WTC11 (cell line): ENCODE measurements at regions not wholly inside any gene's neighbourhood (a gene's known extent, or its start where the extent isn't known, plus 50 kb on each side); places are given as distances from the start of the nearest gene placed in this dataset.

ENCODE experiments used
- ATAC-seq: fragments of 200-7000 bp; cut with Tn5 transposase; 2 replicates; pipeline ENCODE4 v1.10.0; 2021; ENCODE audit warnings: mild to moderate bottlenecking, moderate library complexity
- CTCF ChIA-PET: fragments of 300-600 bp; sonication (Branson Sonifier 250); formaldehyde crosslinking; loops from one replicate; lab custom pipeline; 2021; ENCODE audit warnings: antibody characterized with exemption; lab: Charles Lee
- POLR2A ChIA-PET: fragments of 350-600 bp; sonication (Branson Sonifier 250); formaldehyde crosslinking; loops from one replicate; lab custom pipeline; 2021; ENCODE audit warnings: antibody characterized with exemption; lab: Charles Lee
- DNase-seq: peaks from one replicate; pipeline ENCODE4 v3.0.0; 2021; ENCODE audit warnings: low spot score
- H3K27ac Mint-ChIP-seq: 2 replicates; pipeline ENCODE4 v1.8.0; 2021; ENCODE audit warnings: mixed read lengths
- H3K27me3 Mint-ChIP-seq: 2 replicates; pipeline ENCODE4 v1.8.0; 2021; ENCODE audit warnings: low read depth, mild to moderate bottlenecking, moderate library complexity, mixed read lengths
- H3K36me3 Mint-ChIP-seq: 2 replicates; pipeline ENCODE4 v1.8.0; 2021; ENCODE audit warnings: mixed read lengths
- H3K4me1 Mint-ChIP-seq: 2 replicates; pipeline ENCODE4 v1.8.0; 2022; ENCODE audit warnings: mixed read lengths
- H3K4me3 Mint-ChIP-seq: 2 replicates; pipeline ENCODE4 v1.8.0; 2021; ENCODE audit warnings: mild to moderate bottlenecking, moderate library complexity, mixed read lengths
- H3K9me3 Mint-ChIP-seq: 2 replicates; pipeline ENCODE4 v1.8.0; 2021; ENCODE audit warnings: mixed read lengths
- CREB1 ChIP-seq: sonication (generic); formaldehyde crosslinking; IDR thresholded peaks from 2 replicates; pipeline ENCODE4 v1.8.0; 2023; ENCODE audit warnings: mild to moderate bottlenecking, missing genetic modification reagents
- CREM ChIP-seq: sonication (generic); formaldehyde crosslinking; IDR thresholded peaks from 2 replicates; pipeline ENCODE4 v1.8.1; 2022; ENCODE audit warnings: mild to moderate bottlenecking, missing genetic modification reagents, moderate library complexity
- EMX1 ChIP-seq: fragments of 250-450 bp; sonication (Bioruptor Pico); IDR thresholded peaks from 2 replicates; pipeline ENCODE4 v1.8.0; 2021; ENCODE audit warnings: mild to moderate bottlenecking
- FOXJ3 ChIP-seq: sonication (generic); formaldehyde crosslinking; IDR thresholded peaks from 2 replicates; pipeline ENCODE4 v1.9.0; 2021; ENCODE audit warnings: missing genetic modification reagents, mild to moderate bottlenecking, borderline replicate concordance
- FOXK1 ChIP-seq: sonication (generic); formaldehyde crosslinking; IDR thresholded peaks from 2 replicates; pipeline ENCODE4 v1.8.0; 2022; ENCODE audit warnings: mild to moderate bottlenecking, moderate library complexity, missing genetic modification reagents
- KAT7 ChIP-seq: sonication (generic); formaldehyde crosslinking; IDR thresholded peaks from 2 replicates; pipeline ENCODE4 v1.8.1; 2023; ENCODE audit warnings: missing genetic modification reagents, mild to moderate bottlenecking, borderline replicate concordance
- MXD4 ChIP-seq: fragments of 250-450 bp; sonication (Bioruptor Pico); IDR thresholded peaks from 2 replicates; pipeline ENCODE4 v1.8.0; 2021; ENCODE audit warnings: mild to moderate bottlenecking, moderate library complexity, borderline replicate concordance
- MYBL2 ChIP-seq: sonication (generic); formaldehyde crosslinking; IDR thresholded peaks from 2 replicates; pipeline ENCODE4 v1.8.1; 2023; ENCODE audit warnings: mild to moderate bottlenecking, moderate library complexity, missing genetic modification reagents
- NFATC4 ChIP-seq: fragments of 250-450 bp; sonication (Bioruptor Pico); IDR thresholded peaks from 2 replicates; pipeline ENCODE4 v1.9.0; 2021; ENCODE audit warnings: mild to moderate bottlenecking
- NR2C2 ChIP-seq: sonication (generic); formaldehyde crosslinking; IDR thresholded peaks from 2 replicates; pipeline ENCODE4 v1.8.0; 2022; ENCODE audit warnings: mild to moderate bottlenecking, missing genetic modification reagents
- TEAD4 ChIP-seq: sonication (generic); formaldehyde crosslinking; IDR thresholded peaks from 2 replicates; pipeline ENCODE4 v1.8.0; 2022; ENCODE audit warnings: mild to moderate bottlenecking, missing genetic modification reagents
- ZNF138 ChIP-seq: sonication (generic); formaldehyde crosslinking; conservative IDR thresholded peaks from 2 replicates; pipeline ENCODE4 v1.8.1; 2022; ENCODE audit warnings: mild to moderate bottlenecking, moderate library complexity, missing genetic modification reagents
- ZNF263 ChIP-seq: sonication (generic); formaldehyde crosslinking; IDR thresholded peaks from 2 replicates; pipeline ENCODE4 v1.8.1; 2022; ENCODE audit warnings: low read depth, mild to moderate bottlenecking, moderate library complexity, missing genetic modification reagents
- ZNF396 ChIP-seq: fragments of 250-450 bp; sonication (Bioruptor Pico); IDR thresholded peaks from 2 replicates; pipeline ENCODE4 v1.8.0; 2021; ENCODE audit warnings: mild to moderate bottlenecking, moderate library complexity, borderline replicate concordance
- ZNF416 ChIP-seq: fragments of 250-450 bp; sonication (Bioruptor Pico); IDR thresholded peaks from 2 replicates; pipeline ENCODE4 v1.9.0; 2021; ENCODE audit warnings: mild to moderate bottlenecking, inconsistent platforms
- TF ChIP-seq, protein P1 (sequence below): fragments of 200-600 bp; IDR thresholded peaks from 2 replicates; pipeline ENCODE4 v1.8.0; 2022; ENCODE audit warnings: antibody characterized with exemption
- TF ChIP-seq, protein P2 (sequence below): sonication (generic); formaldehyde crosslinking; IDR thresholded peaks from 2 replicates; pipeline ENCODE4 v1.8.0; 2022; ENCODE audit warnings: missing genetic modification reagents
- TF ChIP-seq, protein P3 (sequence below): sonication (generic); formaldehyde crosslinking; IDR thresholded peaks from 2 replicates; pipeline ENCODE4 v1.8.1; 2022; ENCODE audit warnings: missing genetic modification reagents, borderline replicate concordance
- TF ChIP-seq, protein P4 (sequence below): fragments of 250-450 bp; sonication (Bioruptor Pico); IDR thresholded peaks from 2 replicates; pipeline ENCODE4 v2.1.2; 2022; ENCODE audit warnings: mild to moderate bottlenecking, moderate library complexity
- TF ChIP-seq, protein P5 (sequence below): sonication (generic); formaldehyde crosslinking; IDR thresholded peaks from 2 replicates; pipeline ENCODE4 v1.8.0; 2022; ENCODE audit warnings: mild to moderate bottlenecking, missing genetic modification reagents
- TF ChIP-seq, protein P6 (sequence below): sonication (generic); formaldehyde crosslinking; IDR thresholded peaks from 2 replicates; pipeline ENCODE4 v1.8.1; 2023; ENCODE audit warnings: mild to moderate bottlenecking, missing genetic modification reagents, borderline replicate concordance

DNA sequence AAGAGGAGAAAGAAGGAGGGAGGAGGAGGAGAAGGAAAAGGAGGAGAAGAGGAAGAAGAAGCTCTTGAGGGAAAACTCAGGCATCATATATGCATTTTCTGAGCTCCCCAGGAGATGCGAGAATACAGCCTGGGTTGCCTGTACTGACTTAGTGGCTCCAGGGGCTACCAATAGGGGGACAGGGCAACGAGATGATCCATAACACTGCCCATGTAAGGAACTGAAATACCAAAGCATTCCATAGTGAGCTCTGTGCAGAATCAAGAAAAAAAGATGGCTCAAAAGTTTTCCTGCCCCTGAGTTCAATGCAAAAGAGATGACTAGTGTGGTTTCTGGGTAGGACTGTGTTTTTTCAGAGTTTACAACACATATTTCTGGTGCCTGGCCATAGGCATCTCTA lies 258.7 kb downstream of the ALDH8A1 start:
- ATAC-seq (peak; percentile 64), DNase-seq (no peak)
- Mint-ChIP-seq H3K4me3 (no peak overlapping the region), H3K36me3 (no peaks in the 10 kb centered on the region), H3K9me3 (no peaks in the 10 kb centered on the region), H3K27me3 (no peaks in the 10 kb centered on the region), H3K27ac (no peak overlapping the region), H3K4me1 (no peaks in the 10 kb centered on the region)
- ChIA-PET CTCF (interaction anchor here (0.6 to 1.2 kb wide), 3 partner anchors 15 to 61 kb away, joined by 3 to 5 read pairs (median 3); no protein-coding TSS in a partner anchor), POLR2A (no interaction called here)
- no peak for TF ChIP-seq TEAD4 (CRISPR knock-in tag)
- TF ChIP-seq FOXJ3 (CRISPR knock-in tag): no peak
- TF ChIP-seq, protein P1, sequence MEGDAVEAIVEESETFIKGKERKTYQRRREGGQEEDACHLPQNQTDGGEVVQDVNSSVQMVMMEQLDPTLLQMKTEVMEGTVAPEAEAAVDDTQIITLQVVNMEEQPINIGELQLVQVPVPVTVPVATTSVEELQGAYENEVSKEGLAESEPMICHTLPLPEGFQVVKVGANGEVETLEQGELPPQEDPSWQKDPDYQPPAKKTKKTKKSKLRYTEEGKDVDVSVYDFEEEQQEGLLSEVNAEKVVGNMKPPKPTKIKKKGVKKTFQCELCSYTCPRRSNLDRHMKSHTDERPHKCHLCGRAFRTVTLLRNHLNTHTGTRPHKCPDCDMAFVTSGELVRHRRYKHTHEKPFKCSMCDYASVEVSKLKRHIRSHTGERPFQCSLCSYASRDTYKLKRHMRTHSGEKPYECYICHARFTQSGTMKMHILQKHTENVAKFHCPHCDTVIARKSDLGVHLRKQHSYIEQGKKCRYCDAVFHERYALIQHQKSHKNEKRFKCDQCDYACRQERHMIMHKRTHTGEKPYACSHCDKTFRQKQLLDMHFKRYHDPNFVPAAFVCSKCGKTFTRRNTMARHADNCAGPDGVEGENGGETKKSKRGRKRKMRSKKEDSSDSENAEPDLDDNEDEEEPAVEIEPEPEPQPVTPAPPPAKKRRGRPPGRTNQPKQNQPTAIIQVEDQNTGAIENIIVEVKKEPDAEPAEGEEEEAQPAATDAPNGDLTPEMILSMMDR: no peak
- TF ChIP-seq, protein P2, sequence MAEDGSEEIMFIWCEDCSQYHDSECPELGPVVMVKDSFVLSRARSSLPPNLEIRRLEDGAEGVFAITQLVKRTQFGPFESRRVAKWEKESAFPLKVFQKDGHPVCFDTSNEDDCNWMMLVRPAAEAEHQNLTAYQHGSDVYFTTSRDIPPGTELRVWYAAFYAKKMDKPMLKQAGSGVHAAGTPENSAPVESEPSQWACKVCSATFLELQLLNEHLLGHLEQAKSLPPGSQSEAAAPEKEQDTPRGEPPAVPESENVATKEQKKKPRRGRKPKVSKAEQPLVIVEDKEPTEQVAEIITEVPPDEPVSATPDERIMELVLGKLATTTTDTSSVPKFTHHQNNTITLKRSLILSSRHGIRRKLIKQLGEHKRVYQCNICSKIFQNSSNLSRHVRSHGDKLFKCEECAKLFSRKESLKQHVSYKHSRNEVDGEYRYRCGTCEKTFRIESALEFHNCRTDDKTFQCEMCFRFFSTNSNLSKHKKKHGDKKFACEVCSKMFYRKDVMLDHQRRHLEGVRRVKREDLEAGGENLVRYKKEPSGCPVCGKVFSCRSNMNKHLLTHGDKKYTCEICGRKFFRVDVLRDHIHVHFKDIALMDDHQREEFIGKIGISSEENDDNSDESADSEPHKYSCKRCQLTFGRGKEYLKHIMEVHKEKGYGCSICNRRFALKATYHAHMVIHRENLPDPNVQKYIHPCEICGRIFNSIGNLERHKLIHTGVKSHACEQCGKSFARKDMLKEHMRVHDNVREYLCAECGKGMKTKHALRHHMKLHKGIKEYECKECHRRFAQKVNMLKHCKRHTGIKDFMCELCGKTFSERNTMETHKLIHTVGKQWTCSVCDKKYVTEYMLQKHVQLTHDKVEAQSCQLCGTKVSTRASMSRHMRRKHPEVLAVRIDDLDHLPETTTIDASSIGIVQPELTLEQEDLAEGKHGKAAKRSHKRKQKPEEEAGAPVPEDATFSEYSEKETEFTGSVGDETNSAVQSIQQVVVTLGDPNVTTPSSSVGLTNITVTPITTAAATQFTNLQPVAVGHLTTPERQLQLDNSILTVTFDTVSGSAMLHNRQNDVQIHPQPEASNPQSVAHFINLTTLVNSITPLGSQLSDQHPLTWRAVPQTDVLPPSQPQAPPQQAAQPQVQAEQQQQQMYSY (CRISPR knock-in tag): no peak
- TF ChIP-seq FOXK1 (CRISPR knock-in tag): no peak
- TF ChIP-seq NR2C2 (CRISPR knock-in tag): no peak
- TF ChIP-seq, protein P3, sequence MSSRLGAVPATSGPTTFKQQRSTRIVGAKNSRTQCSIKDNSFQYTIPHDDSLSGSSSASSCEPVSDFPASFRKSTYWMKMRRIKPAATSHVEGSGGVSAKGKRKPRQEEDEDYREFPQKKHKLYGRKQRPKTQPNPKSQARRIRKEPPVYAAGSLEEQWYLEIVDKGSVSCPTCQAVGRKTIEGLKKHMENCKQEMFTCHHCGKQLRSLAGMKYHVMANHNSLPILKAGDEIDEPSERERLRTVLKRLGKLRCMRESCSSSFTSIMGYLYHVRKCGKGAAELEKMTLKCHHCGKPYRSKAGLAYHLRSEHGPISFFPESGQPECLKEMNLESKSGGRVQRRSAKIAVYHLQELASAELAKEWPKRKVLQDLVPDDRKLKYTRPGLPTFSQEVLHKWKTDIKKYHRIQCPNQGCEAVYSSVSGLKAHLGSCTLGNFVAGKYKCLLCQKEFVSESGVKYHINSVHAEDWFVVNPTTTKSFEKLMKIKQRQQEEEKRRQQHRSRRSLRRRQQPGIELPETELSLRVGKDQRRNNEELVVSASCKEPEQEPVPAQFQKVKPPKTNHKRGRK (CRISPR knock-in tag): no peak
- no peak for TF ChIP-seq ZNF263 (CRISPR knock-in tag)
- TF ChIP-seq, protein P4, sequence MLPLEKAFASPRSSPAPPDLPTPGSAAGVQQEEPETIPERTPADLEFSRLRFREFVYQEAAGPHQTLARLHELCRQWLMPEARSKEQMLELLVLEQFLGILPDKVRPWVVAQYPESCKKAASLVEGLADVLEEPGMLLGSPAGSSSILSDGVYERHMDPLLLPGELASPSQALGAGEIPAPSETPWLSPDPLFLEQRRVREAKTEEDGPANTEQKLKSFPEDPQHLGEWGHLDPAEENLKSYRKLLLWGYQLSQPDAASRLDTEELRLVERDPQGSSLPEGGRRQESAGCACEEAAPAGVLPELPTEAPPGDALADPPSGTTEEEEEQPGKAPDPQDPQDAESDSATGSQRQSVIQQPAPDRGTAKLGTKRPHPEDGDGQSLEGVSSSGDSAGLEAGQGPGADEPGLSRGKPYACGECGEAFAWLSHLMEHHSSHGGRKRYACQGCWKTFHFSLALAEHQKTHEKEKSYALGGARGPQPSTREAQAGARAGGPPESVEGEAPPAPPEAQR (CRISPR knock-in tag): no peak
- no peak for TF ChIP-seq CREM
- no peak for TF ChIP-seq ZNF138
- TF ChIP-seq ZNF396 (CRISPR knock-in tag): no peak

DNA sequence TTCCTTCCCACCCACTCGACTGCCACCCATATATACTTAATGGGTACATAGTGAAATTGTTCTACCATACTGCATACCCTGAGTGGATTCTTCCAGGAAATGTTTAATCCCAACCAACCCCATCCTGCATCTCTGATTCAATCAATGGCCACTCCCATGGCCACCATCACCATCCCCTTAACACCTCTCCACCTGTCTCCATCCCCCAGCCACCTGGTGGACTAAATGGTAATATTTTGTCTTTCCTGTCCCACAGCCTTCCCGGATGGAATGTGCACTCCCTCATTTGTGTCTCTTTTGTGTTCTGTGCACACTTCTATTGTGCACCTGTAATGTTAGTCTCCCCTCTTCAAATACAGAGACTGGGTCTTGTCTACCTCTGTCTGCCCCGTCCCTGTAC lies 259.9 kb downstream of the ALDH8A1 start:
- H3K27me3 Mint-ChIP-seq: no peaks in the 10 kb centered on the region
- no peak for ATAC-seq
- no peaks in the 10 kb centered on the region for H3K36me3 Mint-ChIP-seq
- ChIA-PET CTCF (no interaction called here), POLR2A (no interaction called here)
- DNase-seq: no peak
- H3K9me3 Mint-ChIP-seq: no peaks in the 10 kb centered on the region
- no peaks in the 10 kb centered on the region for H3K4me1 Mint-ChIP-seq
- no peak overlapping the region for H3K27ac Mint-ChIP-seq
- no peak overlapping the region for H3K4me3 Mint-ChIP-seq
- no peak for TF ChIP-seq ZNF416 (CRISPR knock-in tag)
- no peak for TF ChIP-seq MXD4 (CRISPR knock-in tag)
- TF ChIP-seq ZNF138: no peak
- TF ChIP-seq, protein P5, sequence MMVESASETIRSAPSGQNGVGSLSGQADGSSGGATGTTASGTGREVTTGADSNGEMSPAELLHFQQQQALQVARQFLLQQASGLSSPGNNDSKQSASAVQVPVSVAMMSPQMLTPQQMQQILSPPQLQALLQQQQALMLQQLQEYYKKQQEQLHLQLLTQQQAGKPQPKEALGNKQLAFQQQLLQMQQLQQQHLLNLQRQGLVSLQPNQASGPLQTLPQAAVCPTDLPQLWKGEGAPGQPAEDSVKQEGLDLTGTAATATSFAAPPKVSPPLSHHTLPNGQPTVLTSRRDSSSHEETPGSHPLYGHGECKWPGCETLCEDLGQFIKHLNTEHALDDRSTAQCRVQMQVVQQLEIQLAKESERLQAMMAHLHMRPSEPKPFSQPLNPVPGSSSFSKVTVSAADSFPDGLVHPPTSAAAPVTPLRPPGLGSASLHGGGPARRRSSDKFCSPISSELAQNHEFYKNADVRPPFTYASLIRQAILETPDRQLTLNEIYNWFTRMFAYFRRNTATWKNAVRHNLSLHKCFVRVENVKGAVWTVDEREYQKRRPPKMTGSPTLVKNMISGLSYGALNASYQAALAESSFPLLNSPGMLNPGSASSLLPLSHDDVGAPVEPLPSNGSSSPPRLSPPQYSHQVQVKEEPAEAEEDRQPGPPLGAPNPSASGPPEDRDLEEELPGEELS (CRISPR knock-in tag): no peak
- no peak for TF ChIP-seq ZNF396 (CRISPR knock-in tag)
- TF ChIP-seq KAT7: no peak
- no peak for TF ChIP-seq CREB1
- no peak for TF ChIP-seq NFATC4 (CRISPR knock-in tag)
- TF ChIP-seq MYBL2 (CRISPR knock-in tag): no peak
- no peak for TF ChIP-seq EMX1 (CRISPR knock-in tag)
- TF ChIP-seq, protein P6, sequence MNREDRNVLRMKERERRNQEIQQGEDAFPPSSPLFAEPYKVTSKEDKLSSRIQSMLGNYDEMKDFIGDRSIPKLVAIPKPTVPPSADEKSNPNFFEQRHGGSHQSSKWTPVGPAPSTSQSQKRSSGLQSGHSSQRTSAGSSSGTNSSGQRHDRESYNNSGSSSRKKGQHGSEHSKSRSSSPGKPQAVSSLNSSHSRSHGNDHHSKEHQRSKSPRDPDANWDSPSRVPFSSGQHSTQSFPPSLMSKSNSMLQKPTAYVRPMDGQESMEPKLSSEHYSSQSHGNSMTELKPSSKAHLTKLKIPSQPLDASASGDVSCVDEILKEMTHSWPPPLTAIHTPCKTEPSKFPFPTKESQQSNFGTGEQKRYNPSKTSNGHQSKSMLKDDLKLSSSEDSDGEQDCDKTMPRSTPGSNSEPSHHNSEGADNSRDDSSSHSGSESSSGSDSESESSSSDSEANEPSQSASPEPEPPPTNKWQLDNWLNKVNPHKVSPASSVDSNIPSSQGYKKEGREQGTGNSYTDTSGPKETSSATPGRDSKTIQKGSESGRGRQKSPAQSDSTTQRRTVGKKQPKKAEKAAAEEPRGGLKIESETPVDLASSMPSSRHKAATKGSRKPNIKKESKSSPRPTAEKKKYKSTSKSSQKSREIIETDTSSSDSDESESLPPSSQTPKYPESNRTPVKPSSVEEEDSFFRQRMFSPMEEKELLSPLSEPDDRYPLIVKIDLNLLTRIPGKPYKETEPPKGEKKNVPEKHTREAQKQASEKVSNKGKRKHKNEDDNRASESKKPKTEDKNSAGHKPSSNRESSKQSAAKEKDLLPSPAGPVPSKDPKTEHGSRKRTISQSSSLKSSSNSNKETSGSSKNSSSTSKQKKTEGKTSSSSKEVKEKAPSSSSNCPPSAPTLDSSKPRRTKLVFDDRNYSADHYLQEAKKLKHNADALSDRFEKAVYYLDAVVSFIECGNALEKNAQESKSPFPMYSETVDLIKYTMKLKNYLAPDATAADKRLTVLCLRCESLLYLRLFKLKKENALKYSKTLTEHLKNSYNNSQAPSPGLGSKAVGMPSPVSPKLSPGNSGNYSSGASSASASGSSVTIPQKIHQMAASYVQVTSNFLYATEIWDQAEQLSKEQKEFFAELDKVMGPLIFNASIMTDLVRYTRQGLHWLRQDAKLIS (CRISPR knock-in tag): no peak
